ENCODE measurements at regions not wholly inside any gene's neighbourhood (a gene's known extent, or its start where the extent isn't known, plus 50 kb on each side); places are given as distances from the start of the nearest gene placed in this dataset.

DNA sequence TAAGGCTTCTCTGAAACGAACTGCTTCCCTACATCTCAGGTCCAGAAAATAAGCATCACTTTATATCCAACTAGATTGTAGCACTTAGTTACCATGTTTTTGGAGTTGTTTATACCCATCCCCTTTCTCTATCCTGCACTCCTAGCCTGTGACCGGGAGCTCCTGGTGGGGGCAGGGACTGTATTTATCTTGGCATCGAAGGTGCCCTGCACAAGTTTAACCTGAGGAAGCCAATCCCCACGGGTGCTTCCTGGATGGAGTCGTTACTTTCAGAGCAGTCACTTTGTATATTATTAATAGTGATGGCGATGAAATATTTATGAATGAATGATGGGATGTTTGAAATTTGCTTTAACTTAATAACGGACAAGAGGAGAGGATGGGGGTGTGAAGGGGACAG, 73.9 kb downstream of the KLHDC7A start:
- no peaks in the 10 kb centered on the region for H3K4me1 ChIP-seq (ENCODE audit: low read length)
- no peaks in the 10 kb centered on the region for H3K79me2 ChIP-seq (ENCODE audit: low read length)
- H3K9ac ChIP-seq (ENCODE audit: low read length), result no peak overlapping the region
- no peaks in the 10 kb centered on the region for H4K20me1 ChIP-seq (ENCODE audit: insufficient read depth, low read depth, low read length)
- H3K27ac ChIP-seq (ENCODE audit: low read length), result no peak overlapping the region
- no peak for DNase-seq
- no peaks in the 10 kb centered on the region for H3K36me3 ChIP-seq (ENCODE audit: insufficient read depth, low read length)
- no peak overlapping the region for H3K4me3 ChIP-seq (ENCODE audit: low read length)
- no peaks in the 10 kb centered on the region for H3K9me3 ChIP-seq (ENCODE audit: low read length)
- H2AFZ ChIP-seq (ENCODE audit: low read length), result no peak overlapping the region
- no peaks in the 10 kb centered on the region for H3K27me3 ChIP-seq (ENCODE audit: low read length)
- no peaks in the 10 kb centered on the region for H3K9me2 ChIP-seq (replicated peaks; ENCODE audit: insufficient read depth, low read length)
- no peak overlapping the region for H3K4me2 ChIP-seq (ENCODE audit: low read depth, low read length, poor library complexity, severe bottlenecking)

GRCh38 chr1:18555036-18555435, 74.3 kb downstream of the KLHDC7A start:
- DNase-seq, result no peak
- H3K9me3 ChIP-seq (ENCODE audit: low read length), result no peaks in the 10 kb centered on the region

DNA sequence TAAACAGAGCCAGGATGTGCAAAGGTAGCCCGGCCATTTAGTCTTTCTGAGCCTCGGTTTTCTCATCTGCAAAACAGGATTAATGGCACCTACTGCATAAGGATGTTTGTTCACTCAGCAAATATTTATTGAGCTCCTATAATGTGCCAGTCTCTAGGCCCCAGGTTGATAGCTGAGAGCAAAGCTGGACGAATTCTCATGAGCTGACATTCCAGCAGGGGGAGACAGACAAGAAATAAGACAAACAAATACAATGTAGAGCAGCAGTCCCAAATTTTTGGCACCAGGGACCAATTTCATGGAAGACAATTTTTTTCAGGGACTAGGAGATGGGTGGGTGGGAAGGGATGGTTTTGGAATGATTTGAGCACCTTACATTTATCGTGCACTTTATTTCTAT, 74.3 kb upstream of the PAX7 start:
- Histone ChIP-seq H3K4me2 (ENCODE audit: low read depth, low read length, poor library complexity, severe bottlenecking) (no peak overlapping the region), H3K27me3 (ENCODE audit: low read length) (no peaks in the 10 kb centered on the region), H3K9me2 (replicated peaks; ENCODE audit: insufficient read depth, low read length) (no peaks in the 10 kb centered on the region), H4K20me1 (ENCODE audit: insufficient read depth, low read depth, low read length) (no peaks in the 10 kb centered on the region; the same call in 1 of the 2 replicates), H3K9me3 (ENCODE audit: low read length) (no peaks in the 10 kb centered on the region), H3K36me3 (ENCODE audit: insufficient read depth, low read length) (no peaks in the 10 kb centered on the region), H3K27ac (ENCODE audit: low read length) (no peak overlapping the region), H3K9ac (ENCODE audit: low read length) (no peak overlapping the region), H3K4me1 (ENCODE audit: low read length) (no peaks in the 10 kb centered on the region), H3K79me2 (ENCODE audit: low read length) (no peaks in the 10 kb centered on the region), H3K4me3 (ENCODE audit: low read length) (no peak overlapping the region), H2AFZ (ENCODE audit: low read length) (no peak overlapping the region)
- peak; percentile 68 for DNase-seq

More at GRCh38 chr1:18555036-18555435, 74.3 kb downstream of the KLHDC7A start:
- H3K27ac ChIP-seq (ENCODE audit: low read length), result no peak overlapping the region
- no peaks in the 10 kb centered on the region for H3K4me1 ChIP-seq (ENCODE audit: low read length)
- no peak overlapping the region for H3K4me3 ChIP-seq (ENCODE audit: low read length)
- no peak overlapping the region for H3K4me2 ChIP-seq (ENCODE audit: low read depth, low read length, poor library complexity, severe bottlenecking)
- no peaks in the 10 kb centered on the region for H3K36me3 ChIP-seq (ENCODE audit: insufficient read depth, low read length)
- H2AFZ ChIP-seq (ENCODE audit: low read length), result no peak overlapping the region
- H3K9me2 ChIP-seq (replicated peaks; ENCODE audit: insufficient read depth, low read length), result no peaks in the 10 kb centered on the region
- no peak overlapping the region for H3K9ac ChIP-seq (ENCODE audit: low read length)
- no peaks in the 10 kb centered on the region; the same call in 1 of the 2 replicates for H4K20me1 ChIP-seq (ENCODE audit: insufficient read depth, low read depth, low read length)
- no peaks in the 10 kb centered on the region for H3K27me3 ChIP-seq (ENCODE audit: low read length)
- no peaks in the 10 kb centered on the region for H3K79me2 ChIP-seq (ENCODE audit: low read length)

- Histone ChIP-seq H3K36me3 (ENCODE audit: insufficient read depth, low read length) (no peaks in the 10 kb centered on the region), H3K4me1 (ENCODE audit: low read length) (no peaks in the 10 kb centered on the region), H3K27me3 (ENCODE audit: low read length) (no peaks in the 10 kb centered on the region), H2AFZ (ENCODE audit: low read length) (no peak overlapping the region), H3K27ac (ENCODE audit: low read length) (no peak overlapping the region), H3K4me3 (ENCODE audit: low read length) (no peak overlapping the region), H3K9me2 (replicated peaks; ENCODE audit: insufficient read depth, low read length) (no peaks in the 10 kb centered on the region), H3K9me3 (ENCODE audit: low read length) (no peaks in the 10 kb centered on the region), H3K9ac (ENCODE audit: low read length) (no peak overlapping the region), H3K4me2 (ENCODE audit: low read depth, low read length, poor library complexity, severe bottlenecking) (no peak overlapping the region), H3K79me2 (ENCODE audit: low read length) (no peaks in the 10 kb centered on the region), H4K20me1 (ENCODE audit: insufficient read depth, low read depth, low read length) (no peaks in the 10 kb centered on the region; the same call in 1 of the 2 replicates)
- DNase-seq, result peak; percentile 56
These were observed 72.8 kb upstream of the PAX7 start for GRCh38 chr1:18557621-18558465.

- H4K20me1 ChIP-seq (ENCODE audit: insufficient read depth, low read depth, low read length), result no peaks in the 10 kb centered on the region; the same call in 1 of the 2 replicates
- H3K4me1 ChIP-seq (ENCODE audit: low read length), result peaks cover 5% of the 10 kb centered on the region; the same call in 1 of the 2 replicates
- no peaks in the 10 kb centered on the region for H3K27me3 ChIP-seq (ENCODE audit: low read length)
- no peaks in the 10 kb centered on the region for H3K79me2 ChIP-seq (ENCODE audit: low read length)
- no peak overlapping the region for H2AFZ ChIP-seq (ENCODE audit: low read length)
- H3K27ac ChIP-seq (ENCODE audit: low read length), result no peak overlapping the region
- H3K4me2 ChIP-seq (ENCODE audit: low read depth, low read length, poor library complexity, severe bottlenecking), result no peak overlapping the region
- H3K36me3 ChIP-seq (ENCODE audit: insufficient read depth, low read length), result no peaks in the 10 kb centered on the region
- peak; percentile 77 for DNase-seq
- H3K9me2 ChIP-seq (replicated peaks; ENCODE audit: insufficient read depth, low read length), result no peaks in the 10 kb centered on the region
- H3K4me3 ChIP-seq (ENCODE audit: low read length), result no peak overlapping the region
- H3K9ac ChIP-seq (ENCODE audit: low read length), result no peak overlapping the region
- H3K9me3 ChIP-seq (ENCODE audit: low read length), result no peaks in the 10 kb centered on the region
These were observed 70.0 kb upstream of the PAX7 start for GRCh38 chr1:18560692-18561091.

DNA sequence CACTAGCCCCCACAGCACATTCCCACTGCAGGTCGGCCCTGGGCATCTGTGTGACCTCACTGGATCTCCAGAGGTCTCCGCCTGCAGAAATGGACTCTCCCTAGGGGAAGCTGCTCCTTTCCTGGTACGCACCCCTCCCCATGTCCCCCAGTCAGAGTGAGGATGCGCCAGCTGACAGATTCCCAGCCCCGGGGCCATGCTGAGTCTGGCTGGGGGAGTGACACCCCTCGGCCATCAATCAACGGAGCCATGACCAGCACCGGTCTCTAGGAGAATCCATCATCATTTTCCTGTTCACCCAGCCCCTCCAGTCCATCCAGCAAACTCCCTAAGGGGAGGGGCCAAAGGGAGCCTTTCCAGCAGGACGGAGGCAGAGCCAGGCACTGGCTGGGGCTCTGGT, 68.7 kb upstream of the PAX7 start:
- H4K20me1 ChIP-seq (ENCODE audit: insufficient read depth, low read depth, low read length), result no peaks in the 10 kb centered on the region; the same call in 1 of the 2 replicates
- no peaks in the 10 kb centered on the region for H3K79me2 ChIP-seq (ENCODE audit: low read length)
- no peak overlapping the region for H3K4me3 ChIP-seq (ENCODE audit: low read length)
- no peak for DNase-seq
- no peak overlapping the region for H3K4me2 ChIP-seq (ENCODE audit: low read depth, low read length, poor library complexity, severe bottlenecking)
- H3K27me3 ChIP-seq (ENCODE audit: low read length), result no peaks in the 10 kb centered on the region
- peaks cover 5% of the 10 kb centered on the region; the same call in 1 of the 2 replicates for H3K4me1 ChIP-seq (ENCODE audit: low read length)
- H3K9ac ChIP-seq (ENCODE audit: low read length), result no peak overlapping the region
- H3K27ac ChIP-seq (ENCODE audit: low read length), result no peak overlapping the region
- H2AFZ ChIP-seq (ENCODE audit: low read length), result no peak overlapping the region
- H3K36me3 ChIP-seq (ENCODE audit: insufficient read depth, low read length), result no peaks in the 10 kb centered on the region
- H3K9me2 ChIP-seq (replicated peaks; ENCODE audit: insufficient read depth, low read length), result no peaks in the 10 kb centered on the region
- no peaks in the 10 kb centered on the region for H3K9me3 ChIP-seq (ENCODE audit: low read length)

DNA sequence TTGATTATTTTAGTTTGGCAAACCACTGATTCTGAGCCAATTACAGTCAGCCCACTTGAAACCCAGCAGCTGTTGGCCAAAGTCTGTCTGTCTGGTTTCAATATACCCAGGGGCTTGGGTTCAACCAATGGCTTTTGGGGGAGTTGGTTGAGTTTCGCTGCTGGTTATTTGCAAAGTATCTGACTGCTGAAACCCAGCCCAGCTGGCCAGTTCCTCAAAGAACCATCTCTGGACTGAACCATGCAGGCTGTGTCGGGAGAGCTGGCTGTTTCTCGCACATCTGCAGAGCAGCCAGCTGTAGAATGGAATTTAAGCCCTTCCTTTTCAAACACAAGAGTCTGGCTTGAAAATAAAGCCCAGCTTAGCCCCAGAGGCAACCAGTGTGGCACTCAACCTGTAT, 66.0 kb upstream of the PAX7 start:
- Histone ChIP-seq H3K27me3 (ENCODE audit: low read length) (no peaks in the 10 kb centered on the region), H3K4me3 (ENCODE audit: low read length) (no peak overlapping the region), H3K9me3 (ENCODE audit: low read length) (no peaks in the 10 kb centered on the region), H3K4me2 (ENCODE audit: low read depth, low read length, poor library complexity, severe bottlenecking) (no peak overlapping the region), H3K36me3 (ENCODE audit: insufficient read depth, low read length) (no peaks in the 10 kb centered on the region), H2AFZ (ENCODE audit: low read length) (no peak overlapping the region), H4K20me1 (ENCODE audit: insufficient read depth, low read depth, low read length) (no peaks in the 10 kb centered on the region; the same call in 1 of the 2 replicates), H3K27ac (ENCODE audit: low read length) (no peak overlapping the region), H3K4me1 (ENCODE audit: low read length) (peaks cover 5% of the 10 kb centered on the region; the same call in 1 of the 2 replicates), H3K9ac (ENCODE audit: low read length) (no peak overlapping the region), H3K79me2 (ENCODE audit: low read length) (no peaks in the 10 kb centered on the region), H3K9me2 (replicated peaks; ENCODE audit: insufficient read depth, low read length) (no peaks in the 10 kb centered on the region)
- DNase-seq, result no peak

DNA sequence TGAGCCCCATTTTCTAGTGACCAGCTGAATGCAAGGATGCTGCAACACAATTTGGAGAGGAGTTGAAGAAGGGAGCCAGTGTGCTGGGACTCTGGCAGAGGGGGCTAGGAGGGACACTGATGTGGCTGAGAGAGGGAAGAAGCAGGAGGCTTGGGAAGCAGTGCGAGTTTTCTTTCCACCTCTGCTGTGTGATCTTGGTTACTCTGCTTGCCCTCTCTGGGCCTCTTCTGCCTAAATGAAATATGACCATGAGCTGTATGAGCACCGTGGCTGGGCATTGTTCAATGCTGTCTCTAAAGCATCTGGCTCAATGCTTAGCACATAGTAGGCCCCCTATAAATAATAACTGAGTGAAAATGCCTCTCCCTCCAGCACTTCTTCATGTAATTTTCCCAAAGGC, 65.3 kb upstream of the PAX7 start:
- Histone ChIP-seq H3K4me2 (ENCODE audit: low read depth, low read length, poor library complexity, severe bottlenecking) (no peak overlapping the region), H3K4me3 (ENCODE audit: low read length) (no peak overlapping the region), H3K9ac (ENCODE audit: low read length) (no peak overlapping the region), H4K20me1 (ENCODE audit: insufficient read depth, low read depth, low read length) (no peaks in the 10 kb centered on the region; the same call in 1 of the 2 replicates), H3K9me2 (replicated peaks; ENCODE audit: insufficient read depth, low read length) (no peaks in the 10 kb centered on the region), H3K36me3 (ENCODE audit: insufficient read depth, low read length) (no peaks in the 10 kb centered on the region), H2AFZ (ENCODE audit: low read length) (no peak overlapping the region), H3K4me1 (ENCODE audit: low read length) (peaks cover 5% of the 10 kb centered on the region; the same call in 1 of the 2 replicates), H3K27me3 (ENCODE audit: low read length) (no peaks in the 10 kb centered on the region), H3K27ac (ENCODE audit: low read length) (no peak overlapping the region), H3K79me2 (ENCODE audit: low read length) (no peaks in the 10 kb centered on the region), H3K9me3 (ENCODE audit: low read length) (no peaks in the 10 kb centered on the region)
- no peak for DNase-seq
